CD4-positive, alpha-beta T cell treated with Interleukin-12 subunit alpha and Interleukin-12 subunit beta, for 1 hour (primary cell): ENCODE measurements at regions not wholly inside any gene's neighbourhood (a gene's known extent, or its start where the extent isn't known, plus 50 kb on each side); places are given as distances from the start of the nearest gene placed in this dataset.
"Not testable (repeated sequence)": the region's sequence is repeated elsewhere in the genome, so short reads cannot be mapped to it uniquely, and the experiment has no call there.

Experiments
- DNase-seq: peaks from one replicate; pipeline ENCODE4 v3.0.0-alpha.2; 2020

GRCh38 chr3:81816473-81817250, 55.2 kb upstream of the GBE1 start:
- no peak for DNase-seq

GRCh38 chr3:81812098-81812497, 50.7 kb upstream of the GBE1 start:
- not testable (repeated sequence) for DNase-seq
